Mucosa of descending colon (tissue), 3 donors: ENCODE measurements at regions not wholly inside any gene's neighbourhood (a gene's known extent, or its start where the extent isn't known, plus 50 kb on each side); places are given as distances from the start of the nearest gene placed in this dataset.

Source experiments
- ATAC-seq: fragments of 200-7000 bp; cut with Tn5 transposase; one replicate; pipeline ENCODE4 v1.9.1; 2020; ENCODE audit warnings: mild to moderate bottlenecking, moderate library complexity
- DNase-seq, 3 donors: peaks; one replicate each; pipeline ENCODE4 v3.0.0-alpha.2; 2020
- H3K36me3 ChIP-seq: fragments of 200-600 bp; one replicate; pipeline ENCODE4 v1.8.0; 2021; ENCODE audit warnings: low read depth, mild to moderate bottlenecking
- H3K4me1 ChIP-seq: fragments of 200-600 bp; one replicate; pipeline ENCODE4 v1.8.0; 2021; ENCODE audit warnings: low read depth, mild to moderate bottlenecking
- H3K4me3 ChIP-seq: fragments of 200-600 bp; one replicate; pipeline ENCODE4 v1.8.0; 2021; ENCODE audit warnings: mild to moderate bottlenecking
- H3K9me3 ChIP-seq: fragments of 200-600 bp; one replicate; pipeline ENCODE4 v1.8.0; 2021; ENCODE audit warnings: mild to moderate bottlenecking
- intact Hi-C, 2 donors: fragments of 100-400 bp; cut with DNase I in 1 of 2; cut with micrococcal nuclease in 1 of 2; formaldehyde crosslinking; loops; one replicate each; pipeline versions ENCODE4 v1.11.0 to v1.11.1; 2022; cut with DNase I, micrococcal nuclease
- TF ChIP-seq, protein P1 (sequence below): fragments of 200-600 bp; IDR thresholded peaks from one replicate; pipeline ENCODE4 v1.8.0; 2022; ENCODE audit warnings: antibody characterized with exemption, mild to moderate bottlenecking
- donor health status: DM: no; HTN: no; CAD: no; lungs with moderate emphysema.
- donor health status: DM: no; HTN: no; CAD: no.
- donor health status: DM: no; HTN: yes; CAD: no.

DNA sequence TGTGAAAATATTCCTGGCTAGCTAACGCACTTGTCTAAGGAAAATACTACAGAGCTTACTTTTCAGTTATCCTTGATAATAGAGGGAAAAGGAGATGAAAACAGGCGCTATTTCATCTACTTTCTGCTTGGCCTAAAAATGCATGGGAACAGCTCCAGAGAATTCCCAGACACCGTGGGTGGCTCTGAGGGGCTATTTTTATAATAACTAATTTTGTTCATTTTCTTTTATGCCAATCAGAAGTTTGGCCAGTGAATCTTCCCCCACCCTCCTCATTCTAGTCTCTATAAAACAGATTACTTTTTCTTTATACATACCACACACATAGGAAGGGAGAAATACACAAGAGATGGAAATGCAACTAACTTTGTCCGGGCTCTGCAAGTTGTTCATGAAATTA is 322.9 kb downstream of the SETD4 start:
- Histone ChIP-seq H3K4me3 (no peak overlapping the region), H3K36me3 (no peaks in the 10 kb centered on the region), H3K9me3 (peaks cover 7% of the 10 kb centered on the region), H3K4me1 (no peaks in the 10 kb centered on the region)
- no peak for DNase-seq
- intact Hi-C loops = no loop called here
- ATAC-seq = no peak
- TF ChIP-seq, protein P1, sequence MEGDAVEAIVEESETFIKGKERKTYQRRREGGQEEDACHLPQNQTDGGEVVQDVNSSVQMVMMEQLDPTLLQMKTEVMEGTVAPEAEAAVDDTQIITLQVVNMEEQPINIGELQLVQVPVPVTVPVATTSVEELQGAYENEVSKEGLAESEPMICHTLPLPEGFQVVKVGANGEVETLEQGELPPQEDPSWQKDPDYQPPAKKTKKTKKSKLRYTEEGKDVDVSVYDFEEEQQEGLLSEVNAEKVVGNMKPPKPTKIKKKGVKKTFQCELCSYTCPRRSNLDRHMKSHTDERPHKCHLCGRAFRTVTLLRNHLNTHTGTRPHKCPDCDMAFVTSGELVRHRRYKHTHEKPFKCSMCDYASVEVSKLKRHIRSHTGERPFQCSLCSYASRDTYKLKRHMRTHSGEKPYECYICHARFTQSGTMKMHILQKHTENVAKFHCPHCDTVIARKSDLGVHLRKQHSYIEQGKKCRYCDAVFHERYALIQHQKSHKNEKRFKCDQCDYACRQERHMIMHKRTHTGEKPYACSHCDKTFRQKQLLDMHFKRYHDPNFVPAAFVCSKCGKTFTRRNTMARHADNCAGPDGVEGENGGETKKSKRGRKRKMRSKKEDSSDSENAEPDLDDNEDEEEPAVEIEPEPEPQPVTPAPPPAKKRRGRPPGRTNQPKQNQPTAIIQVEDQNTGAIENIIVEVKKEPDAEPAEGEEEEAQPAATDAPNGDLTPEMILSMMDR = no peak

DNA sequence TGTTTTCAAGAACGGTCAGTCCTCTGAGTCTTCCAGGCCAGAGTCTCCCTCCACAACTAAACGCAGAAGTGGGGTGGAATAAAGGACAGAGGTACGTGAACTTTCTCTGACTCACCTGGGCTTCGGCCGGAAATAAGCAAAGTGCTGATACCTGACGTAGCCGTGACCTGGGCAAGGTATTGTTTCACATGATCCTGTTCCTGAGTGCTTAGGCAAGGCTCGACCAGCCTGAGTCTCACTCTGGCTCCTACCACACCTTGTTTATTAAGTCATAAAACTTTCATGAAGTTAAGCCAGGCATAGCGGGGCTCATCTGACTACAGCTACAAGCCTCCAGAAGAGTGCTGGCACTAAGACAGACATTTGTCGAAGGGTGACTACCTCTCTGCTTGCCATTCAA is 327.5 kb downstream of the SETD4 start:
- DNase-seq = peak in 1 of 3 donors; percentile 3
- intact Hi-C loops = no loop called here
- TF ChIP-seq, protein P1 = no peak
- no peaks in the 10 kb centered on the region for H3K9me3 ChIP-seq
- no peak overlapping the region for H3K4me3 ChIP-seq
- no peaks in the 10 kb centered on the region for H3K4me1 ChIP-seq
- no peaks in the 10 kb centered on the region for H3K36me3 ChIP-seq
- ATAC-seq = no peak

DNA sequence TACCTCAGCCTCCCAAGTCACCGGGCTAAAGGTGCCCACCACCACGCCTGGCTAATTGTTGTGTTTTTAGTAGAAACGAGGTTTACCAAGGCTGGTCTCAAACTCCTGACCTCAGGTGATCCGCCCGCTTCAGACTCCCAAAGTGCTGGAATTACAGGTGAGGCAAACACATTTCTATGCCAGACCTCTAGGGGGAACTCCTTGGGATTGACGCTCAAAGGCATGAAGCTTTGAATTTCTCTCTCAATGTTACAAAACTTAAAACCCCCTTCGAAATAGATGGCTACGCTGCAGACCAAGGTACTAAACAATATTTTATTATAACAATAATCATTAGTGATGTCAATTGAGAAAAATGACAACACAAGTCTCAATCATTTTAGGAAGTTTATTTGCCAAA is 330.0 kb downstream of the SETD4 start:
- intact Hi-C loops = no loop called here
- no peak for DNase-seq
- H3K4me1 ChIP-seq = no peaks in the 10 kb centered on the region
- H3K4me3 ChIP-seq = no peak overlapping the region
- TF ChIP-seq, protein P1 = no peak
- ATAC-seq = no peak
- H3K36me3 ChIP-seq = no peaks in the 10 kb centered on the region
- H3K9me3 ChIP-seq = no peaks in the 10 kb centered on the region

DNA sequence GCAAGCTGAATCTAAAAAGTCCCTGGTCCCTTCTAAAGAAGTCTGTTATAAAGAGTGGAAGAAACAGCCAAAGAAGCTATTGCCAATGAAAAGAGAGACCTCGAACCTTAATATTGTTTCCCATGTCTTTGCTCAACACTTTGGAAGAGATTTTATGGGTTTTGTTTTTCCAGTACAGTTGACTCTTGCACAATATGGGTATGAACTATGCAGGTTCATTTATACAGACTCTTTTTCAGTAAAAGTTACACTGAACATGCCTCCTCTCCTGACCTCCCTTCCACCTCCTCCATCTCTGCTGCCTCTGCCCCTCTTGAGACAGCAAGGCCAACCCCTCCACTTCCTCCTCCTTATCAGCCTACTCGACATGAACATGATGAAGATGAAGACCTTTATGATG is 332.5 kb downstream of the SETD4 start:
- H3K4me1 ChIP-seq = no peaks in the 10 kb centered on the region
- TF ChIP-seq, protein P1 = no peak
- intact Hi-C loops = no loop called here
- DNase-seq = no peak
- no peaks in the 10 kb centered on the region for H3K36me3 ChIP-seq
- H3K4me3 ChIP-seq = no peak overlapping the region
- ATAC-seq = no peak
- H3K9me3 ChIP-seq = no peaks in the 10 kb centered on the region

DNA sequence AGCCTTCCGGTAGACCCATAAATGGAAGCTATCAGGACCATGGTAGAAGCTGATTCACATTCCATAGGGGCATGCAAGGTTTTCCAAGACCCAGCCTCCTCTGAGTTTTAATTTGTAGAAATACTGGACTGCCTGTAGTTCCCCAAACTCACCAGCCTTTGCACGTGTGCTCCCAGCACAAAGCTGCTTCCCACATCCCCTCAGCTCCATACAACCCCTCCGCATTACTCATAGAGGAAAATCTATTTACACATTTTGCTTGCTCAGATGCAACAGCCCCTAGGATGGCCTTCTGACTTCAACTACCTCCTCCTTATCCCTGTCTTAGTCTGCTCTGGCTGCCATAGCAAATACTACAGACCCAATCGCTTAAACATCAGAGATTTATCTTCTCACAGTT is 336.2 kb downstream of the SETD4 start:
- DNase-seq = no peak
- intact Hi-C loops = no loop called here
- TF ChIP-seq, protein P1 = no peak
- H3K4me1 ChIP-seq = no peaks in the 10 kb centered on the region
- H3K36me3 ChIP-seq = no peaks in the 10 kb centered on the region
- H3K4me3 ChIP-seq = no peak overlapping the region
- no peaks in the 10 kb centered on the region for H3K9me3 ChIP-seq
- ATAC-seq = no peak

DNA sequence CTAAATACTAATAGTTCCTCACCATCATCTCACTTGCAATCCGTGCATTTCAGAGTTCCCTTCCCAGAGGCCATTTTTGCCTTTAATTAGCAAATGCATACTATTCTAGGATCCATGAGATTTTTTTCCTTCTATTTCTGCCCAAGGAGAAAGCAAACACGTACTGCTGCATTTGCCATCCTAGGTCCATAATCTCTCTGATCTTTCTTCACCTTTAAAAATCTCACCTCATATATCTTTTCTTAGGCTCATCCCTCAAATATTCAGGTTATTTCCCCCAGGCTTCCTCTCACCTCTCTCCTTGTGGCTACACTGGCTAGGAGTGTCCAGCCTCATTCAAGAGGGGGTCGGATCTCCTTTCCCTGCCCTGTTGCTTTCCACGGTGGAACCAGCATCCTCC is 338.6 kb downstream of the SETD4 start:
- no peak for ATAC-seq
- TF ChIP-seq, protein P1 = no peak
- no peaks in the 10 kb centered on the region for H3K36me3 ChIP-seq
- no peaks in the 10 kb centered on the region for H3K9me3 ChIP-seq
- no peak overlapping the region for H3K4me3 ChIP-seq
- intact Hi-C loops = no loop called here
- DNase-seq = no peak
- H3K4me1 ChIP-seq = no peaks in the 10 kb centered on the region
